ENCODE measurements at regions not wholly inside any gene's neighbourhood (a gene's known extent, or its start where the extent isn't known, plus 50 kb on each side); places are given as distances from the start of the nearest gene placed in this dataset.

DNA sequence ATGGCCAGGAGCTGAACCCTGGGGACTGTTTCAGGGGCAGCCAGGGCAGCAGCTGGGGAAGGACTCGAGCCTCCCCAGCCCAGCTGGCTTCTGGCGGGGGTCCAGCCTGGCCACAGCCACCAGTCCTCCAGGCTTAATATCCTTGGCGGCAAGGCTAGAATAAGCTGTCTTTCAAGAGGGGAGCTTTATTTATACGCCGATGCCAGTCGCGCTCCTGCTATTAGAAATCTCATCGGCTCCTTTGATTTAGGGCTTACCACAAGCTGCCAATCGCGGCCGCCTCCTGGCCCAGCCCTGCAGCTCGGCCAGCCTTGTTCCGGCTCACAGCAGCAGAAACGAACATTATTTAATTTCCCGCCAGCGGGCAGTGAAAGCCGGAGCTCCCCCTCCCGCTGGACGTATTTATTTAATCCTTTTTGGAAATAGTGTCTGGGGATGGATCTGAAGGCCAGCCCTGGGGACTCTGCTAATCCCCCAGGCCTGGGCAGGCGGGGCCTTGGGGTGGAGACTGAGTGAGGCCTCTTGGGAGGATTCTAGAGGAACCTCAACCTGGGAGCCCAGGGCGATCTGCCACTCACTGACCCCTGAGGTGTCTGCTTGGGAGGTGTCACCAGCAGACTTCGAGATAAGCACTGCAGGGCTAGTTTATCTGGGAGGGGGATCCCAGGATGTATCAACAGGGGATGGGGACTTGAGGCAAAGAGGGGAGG lies 363.1 kb downstream of the MN1 start:
- peak; percentile 38 for ATAC-seq
- Histone ChIP-seq H3K9me3 (no peaks in the 10 kb centered on the region), H3K4me1 (ENCODE audit: low read depth) (no peaks in the 10 kb centered on the region), H3K36me3 (ENCODE audit: low read depth) (no peaks in the 10 kb centered on the region), H3K4me3 (no peak overlapping the region)
- peak in 2 of 3 donors; percentile 30 to 32 for DNase-seq
- intact Hi-C loops (cut with DNase I, micrococcal nuclease), result no loop called here
- TF ChIP-seq, protein P1, sequence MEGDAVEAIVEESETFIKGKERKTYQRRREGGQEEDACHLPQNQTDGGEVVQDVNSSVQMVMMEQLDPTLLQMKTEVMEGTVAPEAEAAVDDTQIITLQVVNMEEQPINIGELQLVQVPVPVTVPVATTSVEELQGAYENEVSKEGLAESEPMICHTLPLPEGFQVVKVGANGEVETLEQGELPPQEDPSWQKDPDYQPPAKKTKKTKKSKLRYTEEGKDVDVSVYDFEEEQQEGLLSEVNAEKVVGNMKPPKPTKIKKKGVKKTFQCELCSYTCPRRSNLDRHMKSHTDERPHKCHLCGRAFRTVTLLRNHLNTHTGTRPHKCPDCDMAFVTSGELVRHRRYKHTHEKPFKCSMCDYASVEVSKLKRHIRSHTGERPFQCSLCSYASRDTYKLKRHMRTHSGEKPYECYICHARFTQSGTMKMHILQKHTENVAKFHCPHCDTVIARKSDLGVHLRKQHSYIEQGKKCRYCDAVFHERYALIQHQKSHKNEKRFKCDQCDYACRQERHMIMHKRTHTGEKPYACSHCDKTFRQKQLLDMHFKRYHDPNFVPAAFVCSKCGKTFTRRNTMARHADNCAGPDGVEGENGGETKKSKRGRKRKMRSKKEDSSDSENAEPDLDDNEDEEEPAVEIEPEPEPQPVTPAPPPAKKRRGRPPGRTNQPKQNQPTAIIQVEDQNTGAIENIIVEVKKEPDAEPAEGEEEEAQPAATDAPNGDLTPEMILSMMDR (IDR thresholded peaks at IDR 0.05), result no peak

DNA sequence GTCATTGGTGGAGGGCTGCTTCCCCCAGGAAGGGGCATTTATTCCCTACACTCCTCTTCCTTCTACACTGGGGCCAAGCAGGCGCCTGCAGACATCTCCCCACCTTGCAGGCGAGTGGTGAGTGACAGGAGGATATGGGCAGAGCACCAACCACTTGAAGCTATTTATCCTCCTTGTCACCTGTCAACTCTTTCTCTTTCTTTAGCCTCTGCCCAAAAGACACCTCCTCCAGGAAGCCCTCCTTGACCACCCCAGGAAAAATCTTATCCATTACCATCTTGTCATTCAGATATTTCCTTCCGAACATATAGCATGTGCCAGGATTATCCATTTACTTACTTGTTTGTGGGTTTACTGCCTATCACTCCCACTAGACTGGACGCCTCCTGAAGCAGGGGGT lies 362.4 kb downstream of the MN1 start:
- H3K9me3 ChIP-seq, result no peaks in the 10 kb centered on the region
- intact Hi-C loops (cut with DNase I, micrococcal nuclease), result no loop called here
- TF ChIP-seq, protein P1 (IDR thresholded peaks at IDR 0.05), result no peak
- no peaks in the 10 kb centered on the region for H3K36me3 ChIP-seq (ENCODE audit: low read depth)
- ATAC-seq (no peak), DNase-seq (no peak)
- H3K4me1 ChIP-seq (ENCODE audit: low read depth), result no peaks in the 10 kb centered on the region
- no peak overlapping the region for H3K4me3 ChIP-seq

DNA sequence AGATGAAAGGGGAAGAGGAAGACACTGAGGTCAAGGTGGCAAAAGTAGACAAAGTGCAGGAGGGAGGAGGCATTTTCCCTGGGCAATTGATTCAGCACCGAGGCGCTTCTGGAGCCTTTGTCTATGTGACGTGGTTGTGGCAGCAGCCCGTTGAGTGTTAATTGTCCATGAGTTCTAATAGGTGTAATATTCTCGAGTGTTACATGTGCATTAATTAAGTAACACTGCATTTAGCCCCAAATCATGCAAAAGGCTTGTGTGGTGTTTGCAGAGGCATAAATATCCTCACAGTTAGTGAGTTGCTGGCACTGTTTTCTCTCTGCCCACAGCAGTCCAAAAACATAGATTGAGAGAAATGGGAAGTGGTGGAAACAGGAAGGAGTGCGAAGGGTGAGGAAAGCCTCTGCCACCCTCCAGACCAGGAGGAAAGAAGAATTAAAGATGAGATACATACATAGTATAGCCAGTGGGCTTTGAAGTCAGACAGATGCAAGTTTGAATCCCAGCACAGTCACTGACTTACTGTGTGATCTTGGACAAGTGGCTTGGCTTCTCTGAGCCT lies 361.2 kb downstream of the MN1 start:
- intact Hi-C loops (cut with DNase I, micrococcal nuclease), result no loop called here
- no peaks in the 10 kb centered on the region for H3K4me1 ChIP-seq (ENCODE audit: low read depth)

DNA sequence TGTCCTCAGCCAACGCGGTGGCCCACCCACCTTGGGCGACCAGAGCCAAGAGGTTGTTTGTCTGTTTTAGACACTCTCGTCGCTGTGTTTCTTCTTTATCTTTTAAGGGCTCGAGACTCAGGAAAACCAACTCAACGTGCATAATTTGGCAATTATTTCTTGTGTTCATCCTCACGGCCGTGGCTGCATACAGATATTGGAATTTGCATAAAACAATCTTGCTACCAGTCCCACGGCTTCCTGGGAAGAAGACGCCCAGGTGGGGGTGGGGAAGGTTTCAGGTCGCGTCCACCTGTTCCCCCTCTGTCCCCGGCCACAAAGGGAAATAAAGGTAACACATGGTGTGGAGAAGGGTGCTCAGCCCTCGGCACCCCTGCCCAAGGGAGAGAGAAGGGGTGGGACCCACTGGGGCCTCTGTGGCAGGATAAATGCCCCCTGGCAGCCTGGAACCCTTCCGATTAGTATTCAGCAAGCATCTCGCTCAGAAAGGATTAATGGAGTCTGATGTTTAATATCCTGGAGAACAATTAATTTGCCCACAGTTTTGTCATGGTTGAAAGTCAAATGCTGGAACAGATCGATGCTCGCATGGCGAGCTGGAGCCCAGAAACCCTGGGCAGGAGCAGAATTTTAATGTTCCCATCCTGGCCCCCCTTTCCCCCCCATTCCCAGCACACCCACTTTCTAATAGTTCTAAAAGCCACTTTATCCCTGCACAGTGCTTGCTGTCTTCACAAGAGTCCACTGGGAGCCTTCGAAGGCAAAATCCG lies 359.7 kb downstream of the MN1 start:
- intact Hi-C loops (cut with DNase I, micrococcal nuclease), result no loop called here
- no peak for ATAC-seq

More for the DNA sequence above, 361.2 kb downstream of the MN1 start:
- no peaks in the 10 kb centered on the region for H3K9me3 ChIP-seq
- no peak overlapping the region for H3K4me3 ChIP-seq
- ATAC-seq (no peak), DNase-seq (no peak)
- no peaks in the 10 kb centered on the region for H3K36me3 ChIP-seq (ENCODE audit: low read depth)
- TF ChIP-seq, protein P1 (IDR thresholded peaks at IDR 0.05), result no peak

DNA sequence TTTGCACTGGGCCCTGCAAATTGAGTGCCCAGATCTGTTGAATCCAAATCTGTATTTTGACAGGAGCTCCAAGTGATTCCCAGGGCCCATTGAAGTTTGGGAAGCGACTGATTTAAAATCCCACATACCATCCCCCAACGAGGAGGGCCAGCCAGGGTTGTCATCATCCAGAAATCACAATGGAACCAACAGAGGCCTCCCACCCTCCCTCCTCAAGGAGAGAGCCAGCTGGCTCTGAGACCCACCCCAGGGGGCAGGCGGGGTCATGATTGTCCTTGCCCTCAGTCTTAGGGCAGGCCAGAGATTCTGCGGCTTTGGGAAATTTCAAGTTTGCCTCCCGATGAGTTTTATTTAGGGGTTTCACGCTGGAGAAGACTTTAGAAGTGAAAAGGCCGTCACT lies 358.2 kb downstream of the MN1 start:
- H3K36me3 ChIP-seq (ENCODE audit: low read depth), result no peaks in the 10 kb centered on the region
- no peaks in the 10 kb centered on the region for H3K9me3 ChIP-seq
- ATAC-seq (no peak), DNase-seq (no peak)
- no peaks in the 10 kb centered on the region for H3K4me1 ChIP-seq (ENCODE audit: low read depth)
- H3K4me3 ChIP-seq, result no peak overlapping the region
- TF ChIP-seq, protein P1 (IDR thresholded peaks at IDR 0.05), result no peak
- intact Hi-C loops (cut with DNase I, micrococcal nuclease), result no loop called here

More for the DNA sequence above, 359.7 kb downstream of the MN1 start:
- Histone ChIP-seq H3K4me3 (no peak overlapping the region), H3K4me1 (ENCODE audit: low read depth) (no peaks in the 10 kb centered on the region), H3K9me3 (no peaks in the 10 kb centered on the region), H3K36me3 (ENCODE audit: low read depth) (no peaks in the 10 kb centered on the region)
- no peak for DNase-seq
- TF ChIP-seq, protein P1 (IDR thresholded peaks at IDR 0.05), result no peak
